ENCODE measurements at regions not wholly inside any gene's neighbourhood (a gene's known extent, or its start where the extent isn't known, plus 50 kb on each side); places are given as distances from the start of the nearest gene placed in this dataset.
A peak's percentile ranks its signal among the peaks of the same experiment; 100 is the strongest.
"Not testable (repeated sequence)": the region's sequence is repeated elsewhere in the genome, so short reads cannot be mapped to it uniquely, and the experiment has no call there.

DNA sequence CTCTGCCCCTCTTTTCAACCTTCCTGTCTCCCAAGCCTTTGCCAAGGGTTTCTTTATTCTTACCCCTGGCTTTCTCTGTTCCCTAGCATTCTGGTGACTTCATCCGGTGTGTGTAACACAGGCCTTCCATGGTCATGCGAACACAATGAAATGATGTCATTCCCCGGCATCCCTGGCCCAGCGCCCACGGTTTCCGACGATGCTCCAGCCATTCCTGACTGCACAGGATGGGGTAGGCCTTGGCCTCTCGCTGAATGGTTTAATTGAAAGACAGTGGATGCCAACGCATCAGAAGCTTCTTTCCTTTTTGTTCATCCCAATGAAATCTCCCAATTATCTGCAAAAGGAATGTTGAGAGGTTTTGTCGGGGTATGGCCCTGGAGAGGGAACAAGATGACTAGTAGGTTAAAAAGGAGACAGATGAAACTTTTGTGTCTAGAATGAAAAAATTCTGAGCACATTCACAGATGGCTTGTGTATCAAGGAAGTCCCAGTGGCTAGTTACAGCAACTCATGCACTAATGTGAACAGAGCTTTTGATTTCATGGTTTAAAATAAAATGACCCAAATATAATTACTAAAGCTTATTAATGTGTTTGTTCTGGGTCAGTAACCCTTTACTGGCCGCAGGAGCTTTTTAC is 655.0 kb downstream of the QKI start:
- no peaks in the 10 kb centered on the region for H3K9me3 Mint-ChIP-seq
- no peaks in the 10 kb centered on the region for H3K4me1 Mint-ChIP-seq
- CTCF ChIA-PET = no interaction called here
- no peak overlapping the region for H3K4me3 Mint-ChIP-seq
- no peak overlapping the region for H3K27ac Mint-ChIP-seq
- H3K27me3 Mint-ChIP-seq = no peaks in the 10 kb centered on the region
- H3K36me3 Mint-ChIP-seq = no peaks in the 10 kb centered on the region
- DNase-seq = no peak

DNA sequence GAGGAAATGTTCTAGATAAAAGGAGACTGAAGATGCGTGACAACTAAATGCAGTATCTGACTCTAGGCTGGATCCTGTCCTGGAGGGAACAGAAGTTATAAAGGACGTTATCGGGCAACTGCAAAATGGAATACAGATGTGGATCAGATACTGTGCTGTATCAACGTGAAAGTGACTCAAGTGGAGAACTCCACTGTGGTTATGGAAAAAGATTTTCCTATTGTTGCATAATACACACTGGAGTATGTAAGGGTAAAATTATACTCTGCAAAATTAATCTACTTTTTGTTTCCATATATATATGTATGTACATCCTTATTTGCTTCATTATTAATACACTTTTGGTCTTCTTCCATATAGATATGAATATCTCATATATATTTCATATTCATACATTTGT is 654.0 kb downstream of the QKI start:
- H3K27ac Mint-ChIP-seq = no peak overlapping the region
- no peaks in the 10 kb centered on the region for H3K4me1 Mint-ChIP-seq
- no peak for DNase-seq
- H3K9me3 Mint-ChIP-seq = no peaks in the 10 kb centered on the region
- H3K36me3 Mint-ChIP-seq = no peaks in the 10 kb centered on the region
- CTCF ChIA-PET = no interaction called here
- no peak overlapping the region for H3K4me3 Mint-ChIP-seq
- H3K27me3 Mint-ChIP-seq = no peaks in the 10 kb centered on the region

DNA sequence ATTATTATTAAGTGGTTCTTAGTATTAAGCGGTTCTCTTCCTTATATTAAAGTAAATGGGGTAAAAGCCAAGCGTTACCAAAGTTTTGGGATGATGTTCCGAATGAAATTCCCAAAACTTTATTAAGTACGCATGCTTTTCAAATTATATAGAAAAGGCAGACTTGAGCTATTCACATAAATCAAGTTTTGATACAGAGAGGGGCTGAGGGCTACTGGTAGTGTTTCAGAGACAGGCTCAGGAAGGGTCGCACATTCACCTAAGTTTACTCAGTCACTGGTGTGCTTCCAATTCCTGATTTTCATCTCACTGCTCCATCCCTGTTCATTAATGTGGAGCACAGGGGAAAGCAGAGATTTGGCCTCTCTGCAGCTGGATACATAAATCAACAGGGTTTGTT is 652.2 kb downstream of the QKI start:
- CTCF ChIA-PET = no interaction called here
- Mint-ChIP-seq H3K4me1 (no peaks in the 10 kb centered on the region), H3K27ac (no peak overlapping the region), H3K27me3 (no peaks in the 10 kb centered on the region), H3K4me3 (no peak overlapping the region), H3K9me3 (no peaks in the 10 kb centered on the region), H3K36me3 (no peaks in the 10 kb centered on the region)
- no peak for DNase-seq

GRCh38 chr6:164066335-164066734 is 651.8 kb downstream of the QKI start:
- Mint-ChIP-seq H3K4me3 (no peak overlapping the region), H3K9me3 (no peaks in the 10 kb centered on the region), H3K4me1 (no peaks in the 10 kb centered on the region), H3K27ac (no peak overlapping the region), H3K27me3 (no peaks in the 10 kb centered on the region), H3K36me3 (no peaks in the 10 kb centered on the region)
- CTCF ChIA-PET = no interaction called here
- DNase-seq = no peak

DNA sequence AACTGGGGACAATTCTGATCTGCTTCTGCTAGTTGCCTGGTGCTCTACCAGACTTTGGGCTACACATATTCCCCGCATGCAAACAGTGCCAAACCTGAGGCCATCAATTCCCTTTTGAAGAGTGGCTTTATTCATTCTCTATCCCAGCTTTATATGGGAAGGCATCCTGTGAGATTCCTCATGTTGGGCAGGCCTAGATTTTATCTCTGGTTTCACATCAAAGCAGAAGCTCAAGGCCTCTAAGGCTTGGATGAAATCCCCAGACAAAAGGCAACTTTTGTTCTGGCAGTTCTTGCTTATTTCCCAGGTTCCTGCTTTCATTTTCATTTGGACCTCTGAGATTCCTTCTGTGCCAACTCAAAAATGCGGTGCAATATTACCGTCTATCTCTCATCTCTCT is 648.8 kb downstream of the QKI start:
- no peaks in the 10 kb centered on the region for H3K4me1 Mint-ChIP-seq
- no peaks in the 10 kb centered on the region for H3K9me3 Mint-ChIP-seq
- H3K27me3 Mint-ChIP-seq = no peaks in the 10 kb centered on the region
- CTCF ChIA-PET = no interaction called here
- no peaks in the 10 kb centered on the region for H3K36me3 Mint-ChIP-seq
- DNase-seq = no peak
- no peak overlapping the region for H3K4me3 Mint-ChIP-seq
- H3K27ac Mint-ChIP-seq = no peak overlapping the region

DNA sequence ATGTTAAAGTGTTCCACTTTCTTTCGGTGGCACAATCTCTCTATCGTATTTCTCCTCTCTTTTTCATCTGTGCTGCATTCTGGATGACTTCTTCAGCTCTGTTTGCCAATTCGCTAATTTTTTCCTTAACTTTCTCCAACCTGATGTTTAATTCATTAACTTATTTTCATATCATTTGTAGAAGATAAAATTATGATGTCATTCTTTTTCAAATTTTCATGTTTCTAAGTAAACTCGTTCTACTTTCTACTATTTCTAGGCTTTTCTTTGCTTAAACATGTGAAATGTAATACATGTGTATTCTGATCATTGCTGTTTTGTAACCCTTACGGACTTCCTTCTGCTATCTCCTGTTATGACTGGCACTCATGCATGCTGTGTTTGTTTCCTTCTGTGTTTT is 648.4 kb downstream of the QKI start:
- H3K4me3 Mint-ChIP-seq = no peak overlapping the region
- no peaks in the 10 kb centered on the region for H3K4me1 Mint-ChIP-seq
- CTCF ChIA-PET = no interaction called here
- H3K36me3 Mint-ChIP-seq = no peaks in the 10 kb centered on the region
- no peak for DNase-seq
- no peak overlapping the region for H3K27ac Mint-ChIP-seq
- H3K9me3 Mint-ChIP-seq = no peaks in the 10 kb centered on the region
- H3K27me3 Mint-ChIP-seq = no peaks in the 10 kb centered on the region

GRCh38 chr6:164057876-164058275 is 643.4 kb downstream of the QKI start:
- Mint-ChIP-seq H3K27me3 (no peaks in the 10 kb centered on the region), H3K4me3 (no peak overlapping the region), H3K4me1 (no peaks in the 10 kb centered on the region), H3K9me3 (no peaks in the 10 kb centered on the region), H3K27ac (no peak overlapping the region), H3K36me3 (no peaks in the 10 kb centered on the region)
- no peak for DNase-seq
- CTCF ChIA-PET = no interaction called here

DNA sequence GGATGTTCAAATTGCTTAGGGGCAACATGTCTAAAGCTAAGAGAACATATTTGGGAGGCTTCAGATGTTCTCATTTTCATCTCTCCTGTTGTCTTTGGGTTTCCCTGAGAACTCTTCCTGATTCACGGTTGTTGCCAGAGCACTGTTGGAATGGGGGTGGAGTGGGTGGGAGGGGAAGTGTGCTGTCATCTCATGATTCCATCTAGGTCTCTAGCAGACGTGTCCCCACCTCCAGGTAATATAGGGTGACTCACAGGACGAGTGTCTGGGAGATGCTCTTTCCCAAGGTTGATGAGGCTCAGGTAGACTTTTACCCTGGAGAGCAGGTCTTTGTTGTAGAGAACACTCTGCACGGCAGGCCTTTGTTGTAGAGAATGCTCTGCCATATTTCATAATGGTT is 636.9 kb downstream of the QKI start:
- Mint-ChIP-seq H3K4me1 (no peaks in the 10 kb centered on the region), H3K36me3 (no peaks in the 10 kb centered on the region), H3K27me3 (no peaks in the 10 kb centered on the region), H3K27ac (no peak overlapping the region), H3K4me3 (no peak overlapping the region), H3K9me3 (no peaks in the 10 kb centered on the region)
- DNase-seq = no peak
- CTCF ChIA-PET = no interaction called here

DNA sequence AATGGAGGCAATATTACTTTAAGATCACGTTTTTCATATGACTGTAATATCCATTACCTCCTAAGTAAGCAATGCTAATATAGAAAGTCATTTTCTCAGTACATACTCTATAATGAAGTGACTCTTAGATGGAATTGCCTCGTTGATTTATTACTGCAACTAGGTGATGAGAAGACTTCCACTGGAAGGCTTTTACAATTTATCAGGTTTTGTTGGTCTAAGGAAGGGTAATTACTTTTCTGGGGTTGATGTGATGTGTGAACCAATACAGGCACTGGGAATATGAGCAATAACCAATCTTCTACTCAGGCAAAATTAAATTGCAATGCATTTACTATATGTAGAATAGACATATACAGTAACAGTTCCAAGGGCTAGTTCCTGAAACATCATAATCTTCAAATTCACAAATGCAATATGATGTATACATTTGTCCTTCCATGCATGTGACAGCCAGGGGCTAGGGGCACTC is 635.0 kb downstream of the QKI start:
- H3K27me3 Mint-ChIP-seq = no peaks in the 10 kb centered on the region
- no peak overlapping the region for H3K27ac Mint-ChIP-seq
- CTCF ChIA-PET = no interaction called here
- no peak for DNase-seq
- no peaks in the 10 kb centered on the region for H3K4me1 Mint-ChIP-seq
- no peaks in the 10 kb centered on the region for H3K9me3 Mint-ChIP-seq
- no peak overlapping the region for H3K4me3 Mint-ChIP-seq
- H3K36me3 Mint-ChIP-seq = no peaks in the 10 kb centered on the region

DNA sequence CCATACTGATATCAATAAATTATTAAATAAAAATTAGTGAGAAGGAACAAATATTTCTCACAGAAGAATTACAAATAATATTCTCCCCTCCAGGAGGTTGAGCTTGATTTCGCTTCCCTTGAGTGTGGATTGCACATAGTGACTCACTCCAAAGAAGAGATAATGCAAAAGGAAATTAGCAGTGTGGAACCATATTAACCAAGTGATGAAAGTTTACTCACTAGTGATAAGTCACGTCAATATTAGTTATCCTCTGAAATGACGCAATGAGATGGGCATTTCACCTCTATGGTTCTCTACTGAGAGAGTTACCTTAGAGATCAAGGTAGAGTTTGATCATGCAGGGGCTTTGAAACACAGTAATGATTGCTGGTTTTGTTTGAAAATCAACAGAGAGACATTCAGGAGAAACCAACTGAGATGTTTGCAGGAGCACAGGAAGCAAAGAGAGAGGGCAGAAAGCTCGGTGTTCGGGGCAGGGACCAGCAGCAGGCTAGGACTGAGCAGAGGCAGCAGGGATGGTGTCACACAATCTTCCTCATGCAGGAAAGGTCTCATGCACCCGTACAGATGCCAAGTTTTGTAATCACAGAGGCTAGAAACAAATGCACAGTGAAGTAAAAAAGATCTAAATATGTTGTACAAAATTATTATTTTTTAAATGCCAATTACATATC is 634.5 kb downstream of the QKI start:
- H3K27me3 Mint-ChIP-seq = no peaks in the 10 kb centered on the region
- H3K9me3 Mint-ChIP-seq = no peaks in the 10 kb centered on the region
- no peaks in the 10 kb centered on the region for H3K36me3 Mint-ChIP-seq
- no peaks in the 10 kb centered on the region for H3K4me1 Mint-ChIP-seq
- CTCF ChIA-PET = no interaction called here
- no peak overlapping the region for H3K27ac Mint-ChIP-seq
- DNase-seq = no peak
- no peak overlapping the region for H3K4me3 Mint-ChIP-seq

- no peak for DNase-seq
- H3K4me1 Mint-ChIP-seq = peaks cover 2% of the 10 kb centered on the region
Measured at GRCh38 chr6:164045082-164045481, 630.6 kb downstream of the QKI start.

DNA sequence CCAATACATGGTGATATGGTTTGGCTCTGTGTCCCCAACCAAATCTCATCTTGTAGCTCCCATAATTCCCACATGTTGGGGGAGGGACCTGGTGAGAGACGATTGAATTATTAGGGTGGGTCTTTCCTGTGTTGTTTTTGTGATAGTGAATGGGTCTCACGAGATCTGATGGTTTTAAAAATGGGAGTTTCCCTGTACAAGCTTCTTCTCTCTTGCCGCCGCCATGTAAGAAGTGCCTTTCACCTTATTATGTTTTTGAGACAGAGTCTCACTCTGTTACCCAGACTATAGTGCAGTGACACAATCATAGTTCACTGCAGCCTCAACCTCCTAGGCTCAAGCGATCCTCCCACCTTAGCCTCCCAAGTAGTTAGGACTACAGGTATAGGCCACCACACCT is 629.1 kb downstream of the QKI start:
- H3K9me3 Mint-ChIP-seq, H3K27ac Mint-ChIP-seq, H3K27me3 Mint-ChIP-seq, DNase-seq, H3K4me3 Mint-ChIP-seq, H3K36me3 Mint-ChIP-seq, CTCF ChIA-PET, H3K4me1 Mint-ChIP-seq: not testable (repeated sequence)

More at GRCh38 chr6:164045082-164045481, 630.6 kb downstream of the QKI start:
- peaks cover 1% of the 10 kb centered on the region for H3K9me3 Mint-ChIP-seq
- CTCF ChIA-PET = no interaction called here
- H3K36me3 Mint-ChIP-seq = no peaks in the 10 kb centered on the region
- no peak overlapping the region for H3K4me3 Mint-ChIP-seq
- H3K27ac Mint-ChIP-seq = no peak overlapping the region
- H3K27me3 Mint-ChIP-seq = no peaks in the 10 kb centered on the region

GRCh38 chr6:164042212-164042611 is 627.7 kb downstream of the QKI start:
- no peak overlapping the region for H3K27ac Mint-ChIP-seq
- H3K36me3 Mint-ChIP-seq = no peaks in the 10 kb centered on the region
- peaks cover 1% of the 10 kb centered on the region for H3K9me3 Mint-ChIP-seq
- H3K27me3 Mint-ChIP-seq = no peaks in the 10 kb centered on the region
- no peak for DNase-seq
- H3K4me3 Mint-ChIP-seq = no peak overlapping the region
- peaks cover 2% of the 10 kb centered on the region for H3K4me1 Mint-ChIP-seq
- CTCF ChIA-PET = no interaction called here

- no peaks in the 10 kb centered on the region for H3K27me3 Mint-ChIP-seq
- H3K4me1 Mint-ChIP-seq = peaks cover 2% of the 10 kb centered on the region
- H3K27ac Mint-ChIP-seq = no peak overlapping the region
- H3K36me3 Mint-ChIP-seq = no peaks in the 10 kb centered on the region
- no peak overlapping the region for H3K4me3 Mint-ChIP-seq
- no peak for DNase-seq
- peaks cover 1% of the 10 kb centered on the region for H3K9me3 Mint-ChIP-seq
- CTCF ChIA-PET = no interaction called here
Measured at GRCh38 chr6:164040994-164041393, 626.5 kb downstream of the QKI start.

DNA sequence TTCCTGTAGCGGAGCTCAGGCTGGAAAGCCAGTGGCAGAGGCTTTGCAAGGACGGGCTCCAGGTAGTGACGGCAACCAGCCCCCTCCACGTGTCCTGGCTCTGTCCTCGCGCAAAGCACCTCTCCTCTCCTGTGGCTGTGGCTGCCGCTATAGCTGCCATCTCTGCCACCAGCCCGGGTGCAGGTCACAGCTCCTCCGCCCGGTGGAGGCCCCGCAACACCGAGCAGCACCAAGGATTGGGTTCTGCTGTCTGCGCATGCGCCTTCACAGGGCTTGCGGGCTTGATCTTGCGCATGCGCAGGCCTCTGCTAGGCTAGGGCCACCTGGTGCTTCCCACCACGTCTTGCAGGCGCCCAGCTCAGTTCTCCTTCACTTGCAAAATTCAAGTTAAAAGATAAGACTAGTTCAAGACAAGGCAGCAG is 625.4 kb downstream of the QKI start:
- H3K4me3 Mint-ChIP-seq = peak overlapping the region; percentile 46
- peak; percentile 74 for DNase-seq
- H3K27me3 Mint-ChIP-seq = no peaks in the 10 kb centered on the region
- CTCF ChIA-PET = interaction anchor here (1.1 kb wide), 1 partner anchor 20 kb away, joined by 3 read pairs; no protein-coding TSS in a partner anchor
- peaks cover 1% of the 10 kb centered on the region for H3K9me3 Mint-ChIP-seq
- peaks cover 2% of the 10 kb centered on the region for H3K4me1 Mint-ChIP-seq
- no peaks in the 10 kb centered on the region for H3K36me3 Mint-ChIP-seq
- H3K27ac Mint-ChIP-seq = no peak overlapping the region

All from activated naive CD4-positive, alpha-beta T cell treated with anti-CD3 and anti-CD28 coated beads, Interleukin-2, amount 10 ng/mL, durations not matched to agents 7 days and 5 days (primary cell).